ENCODE measurements at regions not wholly inside any gene's neighbourhood (a gene's known extent, or its start where the extent isn't known, plus 50 kb on each side); places are given as distances from the start of the nearest gene placed in this dataset.

- Histone ChIP-seq H3K79me1 (ENCODE audit: insufficient read depth, low read depth, low read length, poor library complexity, severe bottlenecking) (no peaks in the 10 kb centered on the region), H2BK5ac (ENCODE audit: insufficient read length, low read length) (no peak overlapping the region), H2BK20ac (ENCODE audit: low read depth, low read length, poor library complexity, severe bottlenecking) (no peak overlapping the region), H3K4ac (ENCODE audit: low read depth, low read length) (no peak overlapping the region), H4K5ac (ENCODE audit: insufficient read length, low read depth, low read length) (no peak overlapping the region), H3K56ac (ENCODE audit: insufficient read length, low read depth, low read length) (no peak overlapping the region), H3K14ac (ENCODE audit: insufficient read depth, low read length) (no peak overlapping the region), H3K27me3 (ENCODE audit: insufficient read depth, low read length) (no peaks in the 10 kb centered on the region), H3K4me2 (ENCODE audit: insufficient read depth, insufficient read length, low read length) (no peak overlapping the region), H3K23ac (ENCODE audit: insufficient read length, low read depth, low read length) (no peak overlapping the region), H3K79me2 (ENCODE audit: insufficient read depth, low read length) (no peaks in the 10 kb centered on the region), H4K20me1 (ENCODE audit: control insufficient read depth, insufficient read depth, insufficient read length) (no peaks in the 10 kb centered on the region), H2BK120ac (ENCODE audit: low read depth, low read length, poor library complexity, severe bottlenecking) (no peak overlapping the region), H3K9me3 (ENCODE audit: control insufficient read depth, low read depth, low read length) (no peaks in the 10 kb centered on the region), H4K91ac (ENCODE audit: insufficient read length, low read depth, low read length) (no peak overlapping the region), H2BK12ac (ENCODE audit: insufficient read length, low read depth, low read length) (no peak overlapping the region), H3K27ac (ENCODE audit: insufficient read length, low read depth, low read length) (no peak overlapping the region), H3T11ph (ENCODE audit: low read length) (no peak overlapping the region), H2BK15ac (ENCODE audit: low read depth, low read length) (no peak overlapping the region), H2AFZ (ENCODE audit: low read length) (no peak overlapping the region), H3K9ac (ENCODE audit: extremely low read depth, insufficient read length, low read length) (no peak overlapping the region), H3K18ac (ENCODE audit: insufficient read length, low read depth, low read length) (no peak overlapping the region), H3K23me2 (ENCODE audit: insufficient read length, low read depth, low read length, poor library complexity, severe bottlenecking) (no peaks in the 10 kb centered on the region), H3K4me1 (ENCODE audit: insufficient read depth, low read length) (no peaks in the 10 kb centered on the region; the same call in 1 of the 2 replicates), H4K8ac (replicated peaks; ENCODE audit: insufficient read length, low read depth, low read length) (no peak overlapping the region), H2AK5ac (ENCODE audit: insufficient read length, low read length) (no peak overlapping the region)
- DNase-seq: no peak
- Mint-ChIP-seq H3K27ac (peak overlapping the region in 1 of 3 experiments; percentile 10; a peak in 1 of 7 replicates), H3K9me3 (no peaks in the 10 kb centered on the region), H3K4me3 (no peak overlapping the region), H3K27me3 (ENCODE audit: low read depth) (no peaks in the 10 kb centered on the region), H3K4me1 (peaks cover 8 to 9% of the 10 kb centered on the region in 2 experiments), H3K36me3 (ENCODE audit: insufficient read depth in 1 of 3, low read depth in 3 of 3) (no peaks in the 10 kb centered on the region)
- TF ChIP-seq CTCF (conservative IDR thresholded peaks at IDR 0.05): no peak
Measured at GRCh38 chr12:74482115-74482514, 55.5 kb upstream of the ATXN7L3B start.

All from H9 (cell line).